Prostate gland (tissue), 2 donors: ENCODE measurements at regions not wholly inside any gene's neighbourhood (a gene's known extent, or its start where the extent isn't known, plus 50 kb on each side); places are given as distances from the start of the nearest gene placed in this dataset.

Source experiments
- POLR2A ChIP-seq: fragments of 450-650 bp; IDR thresholded peaks from one replicate; pipeline ENCODE4 v1.6.1; 2016; ENCODE audit warnings: antibody characterized with exemption, mild to moderate bottlenecking
- POLR2AphosphoS5 ChIP-seq: sonication (generic); formaldehyde crosslinking; IDR thresholded peaks from one replicate; pipeline ENCODE4 v1.6.1; 2017; ENCODE audit warnings: antibody characterized with exemption
- TF ChIP-seq, protein P1 (sequence below), 4 experiments: fragments of 200-600 bp in 2 of 4; fragments of 450-650 bp in 2 of 4; sonication (generic) in 2 of 4; IDR thresholded peaks; 1 replicate in 3 of 4; 2 replicates in 1 of 4; pipeline ENCODE4 v1.5.1; 2016 to 2019; ENCODE audit warnings: antibody characterized with exemption in 4 of 4, mild to moderate bottlenecking in 2 of 4, moderate library complexity in 2 of 4

DNA sequence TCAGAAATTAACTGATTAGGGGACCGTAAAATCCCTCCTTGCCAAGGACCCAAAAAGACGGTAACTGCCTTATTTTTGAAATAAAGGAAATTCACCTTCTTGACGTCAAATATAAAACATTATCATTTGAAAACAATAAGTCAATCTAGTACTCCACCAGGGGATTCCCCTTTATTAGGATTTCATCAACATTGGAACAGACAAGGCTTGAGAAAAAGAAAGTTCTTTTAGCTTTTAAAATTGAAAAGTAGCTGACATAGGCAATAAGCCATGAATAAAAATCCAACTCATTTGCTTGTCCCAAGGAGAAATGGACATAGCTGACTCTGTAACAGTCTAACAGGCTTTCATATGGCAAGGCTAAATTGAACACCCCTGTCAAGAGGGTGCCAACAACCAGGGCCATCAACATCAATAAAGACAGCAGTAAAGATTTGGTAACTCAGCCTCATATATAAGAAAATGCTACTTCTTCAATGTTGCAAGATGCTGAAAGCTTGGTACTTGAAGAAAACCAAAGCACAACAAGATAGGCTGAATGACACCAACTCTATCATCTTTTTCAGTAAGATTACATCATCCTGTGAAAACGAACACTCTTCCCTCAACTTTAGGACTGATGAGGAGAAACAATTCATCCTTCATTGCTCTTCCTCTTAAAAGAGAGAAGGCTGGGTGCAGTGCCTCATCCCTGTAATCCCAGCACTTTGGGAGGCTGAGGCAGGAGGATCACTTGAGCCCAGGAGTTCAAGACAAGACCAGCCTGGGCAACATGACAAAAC lies 121.0 kb upstream of the PRDM1 start:
- TF ChIP-seq POLR2AphosphoS5 (no peak), POLR2A (no peak)
- TF ChIP-seq, protein P1, sequence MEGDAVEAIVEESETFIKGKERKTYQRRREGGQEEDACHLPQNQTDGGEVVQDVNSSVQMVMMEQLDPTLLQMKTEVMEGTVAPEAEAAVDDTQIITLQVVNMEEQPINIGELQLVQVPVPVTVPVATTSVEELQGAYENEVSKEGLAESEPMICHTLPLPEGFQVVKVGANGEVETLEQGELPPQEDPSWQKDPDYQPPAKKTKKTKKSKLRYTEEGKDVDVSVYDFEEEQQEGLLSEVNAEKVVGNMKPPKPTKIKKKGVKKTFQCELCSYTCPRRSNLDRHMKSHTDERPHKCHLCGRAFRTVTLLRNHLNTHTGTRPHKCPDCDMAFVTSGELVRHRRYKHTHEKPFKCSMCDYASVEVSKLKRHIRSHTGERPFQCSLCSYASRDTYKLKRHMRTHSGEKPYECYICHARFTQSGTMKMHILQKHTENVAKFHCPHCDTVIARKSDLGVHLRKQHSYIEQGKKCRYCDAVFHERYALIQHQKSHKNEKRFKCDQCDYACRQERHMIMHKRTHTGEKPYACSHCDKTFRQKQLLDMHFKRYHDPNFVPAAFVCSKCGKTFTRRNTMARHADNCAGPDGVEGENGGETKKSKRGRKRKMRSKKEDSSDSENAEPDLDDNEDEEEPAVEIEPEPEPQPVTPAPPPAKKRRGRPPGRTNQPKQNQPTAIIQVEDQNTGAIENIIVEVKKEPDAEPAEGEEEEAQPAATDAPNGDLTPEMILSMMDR (IDR thresholded peaks at IDR 0.05): no peak
